SK-MEL-5 (cell line): ENCODE measurements at regions not wholly inside any gene's neighbourhood (a gene's known extent, or its start where the extent isn't known, plus 50 kb on each side); places are given as distances from the start of the nearest gene placed in this dataset.
"Not testable (repeated sequence)": the region's sequence is repeated elsewhere in the genome, so short reads cannot be mapped to it uniquely, and the experiment has no call there.

Experiments used
- DNase-seq: peaks from one replicate; pipeline ENCODE4 v3.0.0-alpha.2; 2016; ENCODE audit warnings: low read depth, low spot score
- in situ Hi-C: cut with HindIII; loops from 2 replicates; pipeline ENCODE4 v1.10.0; 2016; ENCODE audit warnings: low sequenced_read_pairs, high pct_unique_total_duplicates, low pct_unique_long_range_greater_than_20kb

DNA sequence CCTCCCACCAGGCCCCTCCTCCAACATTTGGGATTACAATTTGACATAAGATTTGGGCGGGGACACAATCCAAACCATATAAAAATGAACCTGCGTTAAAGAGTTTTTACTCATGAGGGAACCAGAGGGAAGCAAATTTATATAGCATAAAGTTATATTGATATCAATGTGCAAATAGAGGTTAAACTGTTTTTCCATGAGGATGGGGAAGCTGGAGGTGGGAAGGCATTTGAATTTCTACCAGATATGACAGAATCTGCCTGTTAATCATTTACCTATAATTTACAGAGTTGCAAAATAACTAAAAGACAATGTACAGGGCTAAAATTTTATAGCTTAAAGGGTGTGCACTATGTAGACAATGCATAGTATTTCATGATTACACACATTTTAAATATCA lies 322.0 kb upstream of the FKBP1C start:
- in situ Hi-C loops: no loop called here
- no peak for DNase-seq

DNA sequence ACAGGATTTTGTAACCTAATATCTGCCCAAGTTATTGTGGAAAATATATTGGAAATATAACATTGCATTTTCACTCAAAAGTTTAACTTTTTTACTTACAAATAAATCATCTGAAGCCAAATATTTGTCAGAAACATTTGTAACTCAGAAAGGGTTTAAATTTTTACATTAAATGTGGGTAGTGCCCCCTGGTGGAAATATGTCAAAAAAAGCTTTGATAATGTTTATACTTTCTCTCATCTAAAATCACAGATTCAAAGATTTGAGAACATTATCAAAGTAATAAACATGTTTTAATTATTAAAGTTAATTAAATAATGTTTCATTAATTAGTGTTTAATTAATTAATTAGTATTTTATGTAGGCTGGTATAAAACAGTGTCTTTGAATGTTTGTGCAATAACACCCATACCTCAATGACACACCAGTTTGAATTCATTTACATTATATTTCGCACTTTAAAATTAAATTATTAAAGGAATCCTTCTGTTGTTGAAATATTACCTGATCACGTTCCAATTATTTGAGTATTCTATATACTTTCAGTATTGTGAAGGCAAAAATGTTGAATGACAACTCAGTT lies 320.1 kb upstream of the FKBP1C start:
- peak; percentile 33 for DNase-seq
- in situ Hi-C loops: no loop called here

DNA sequence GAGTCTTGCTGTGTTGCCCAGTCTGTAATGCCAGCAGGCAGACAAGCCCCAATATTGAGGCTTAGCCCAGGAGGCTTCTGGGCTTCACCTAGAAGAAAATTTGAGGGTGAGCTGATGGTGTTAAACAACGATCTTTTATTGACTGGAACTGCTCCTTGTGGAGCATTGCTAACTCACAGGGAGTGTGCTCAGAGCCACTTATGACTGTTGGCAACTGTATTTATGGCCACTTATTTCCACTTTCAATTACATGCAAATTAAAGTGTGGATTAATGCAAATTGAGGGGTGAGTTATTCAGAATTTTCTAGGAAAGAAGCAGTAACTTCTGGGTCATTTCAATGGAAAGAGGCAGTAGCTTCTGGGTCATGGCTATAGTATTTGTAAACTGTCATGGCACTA lies 317.2 kb upstream of the FKBP1C start:
- no peak for DNase-seq
- in situ Hi-C loops: no loop called here

DNA sequence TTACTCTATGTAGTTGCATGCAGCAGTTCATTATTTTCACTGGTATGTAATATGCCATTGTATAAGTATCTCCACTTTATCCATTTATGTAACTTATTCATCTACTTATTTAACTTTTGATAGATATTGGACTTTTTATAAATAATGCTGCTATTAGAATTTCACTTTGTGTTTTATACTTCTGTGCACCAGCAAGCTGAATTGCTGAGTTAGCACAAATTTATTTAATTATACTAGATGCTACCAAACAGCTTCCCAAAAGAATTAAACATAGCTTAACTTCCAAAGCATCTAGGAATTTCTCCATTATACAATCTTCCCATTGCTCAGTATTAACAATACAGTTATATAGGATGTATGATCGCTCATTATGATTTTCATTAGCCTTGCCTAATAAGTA lies 308.0 kb upstream of the FKBP1C start:
- DNase-seq: no peak
- in situ Hi-C loops: no loop called here

DNA sequence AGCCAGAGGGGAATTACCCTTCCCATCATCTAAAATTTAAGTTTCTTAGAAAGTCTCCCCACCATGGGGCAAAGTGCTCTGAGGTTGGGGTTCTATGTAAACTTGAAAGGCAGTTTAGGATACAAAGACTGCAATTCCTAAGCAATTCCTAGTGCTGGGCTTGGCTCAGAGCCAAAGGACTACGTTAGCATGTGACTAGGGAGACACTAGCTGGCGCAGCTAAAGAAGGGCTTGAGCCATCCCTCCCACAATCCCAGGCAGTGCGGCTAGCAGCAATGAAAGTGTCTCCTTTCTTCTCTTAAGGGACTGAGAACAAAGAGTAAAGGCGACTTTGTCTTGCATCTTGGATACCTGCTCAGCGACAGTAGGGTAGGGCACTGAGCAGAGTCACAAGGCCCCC lies 306.6 kb upstream of the FKBP1C start:
- in situ Hi-C loops: no loop called here

DNA sequence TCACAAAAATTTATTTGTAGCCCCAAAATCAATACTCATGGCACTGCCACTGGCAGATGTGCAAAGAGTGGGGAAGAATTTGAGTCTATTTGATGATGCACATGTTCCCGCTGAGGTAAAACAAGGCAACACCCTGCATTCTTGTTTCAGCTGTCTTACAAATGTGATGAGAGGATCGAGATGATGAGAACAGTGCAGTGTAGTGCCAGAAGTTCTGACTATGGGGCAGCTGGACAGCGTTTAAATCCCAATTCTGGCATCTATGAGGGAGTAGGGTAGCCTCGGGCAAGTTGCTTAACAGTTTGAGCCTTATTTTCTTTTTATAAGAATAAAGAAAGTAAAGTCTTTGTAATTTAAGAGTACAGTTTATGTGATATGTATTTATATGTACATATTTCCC lies 296.7 kb upstream of the FKBP1C start:
- in situ Hi-C loops: no loop called here
- DNase-seq: no peak

More for the DNA sequence above, 306.6 kb upstream of the FKBP1C start:
- no peak for DNase-seq

DNA sequence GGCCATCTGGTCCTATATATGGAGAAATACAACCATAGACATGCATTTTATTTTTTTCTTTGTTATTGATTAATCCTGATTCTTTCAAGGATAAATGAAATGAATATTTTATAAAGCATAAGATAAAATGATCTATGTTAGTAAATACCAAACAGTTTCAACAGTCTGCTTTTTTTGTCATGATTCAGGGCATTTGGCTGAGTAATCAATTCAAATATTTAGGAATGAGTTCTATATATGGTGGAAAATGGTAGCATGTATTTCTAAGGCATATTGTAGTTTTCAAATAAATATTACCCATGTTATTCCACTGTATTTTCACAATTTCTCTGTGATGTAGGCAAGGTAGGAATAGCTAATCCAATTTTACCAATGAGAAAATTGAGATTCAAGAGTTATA lies 287.5 kb upstream of the FKBP1C start:
- no peak for DNase-seq
- in situ Hi-C loops: no loop called here

DNA sequence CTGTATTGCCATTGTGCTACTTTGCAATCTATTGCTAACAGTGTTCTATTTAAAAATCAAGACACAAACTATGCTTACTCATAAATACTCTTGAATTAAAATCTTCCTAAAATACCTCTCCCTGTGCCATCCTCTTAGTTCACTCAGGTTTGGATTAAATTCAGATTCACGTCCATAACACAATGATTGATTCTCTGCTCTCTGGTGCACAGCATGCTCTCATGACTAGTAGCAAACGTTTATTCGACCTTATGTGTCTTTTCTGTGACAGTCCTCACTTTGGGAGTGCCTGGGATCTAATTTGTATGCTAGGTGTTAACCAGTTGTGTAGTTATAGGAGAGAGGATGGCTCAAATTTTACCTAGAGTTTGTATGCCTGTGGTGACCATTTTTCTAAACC lies 270.4 kb upstream of the FKBP1C start:
- DNase-seq: no peak
- in situ Hi-C loops: no loop called here

DNA sequence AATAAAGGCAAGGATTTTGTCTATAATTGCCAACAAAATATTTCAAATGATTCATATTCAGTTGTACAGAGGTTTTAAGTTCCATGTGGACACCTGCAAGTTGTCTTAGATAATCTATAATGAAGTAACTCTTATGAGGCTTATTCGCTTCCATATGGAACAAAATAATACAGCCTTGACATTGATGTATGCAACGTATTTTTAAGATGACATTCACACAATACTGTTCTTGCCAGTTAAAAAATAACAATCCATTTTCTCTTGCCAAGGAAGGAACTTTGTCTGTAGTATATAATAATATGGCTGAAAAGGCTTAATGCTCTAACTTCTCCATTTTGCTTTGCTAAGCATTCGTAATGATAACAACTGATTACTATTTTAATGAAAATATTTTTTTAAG lies 269.3 kb upstream of the FKBP1C start:
- in situ Hi-C loops: no loop called here
- DNase-seq: no peak

DNA sequence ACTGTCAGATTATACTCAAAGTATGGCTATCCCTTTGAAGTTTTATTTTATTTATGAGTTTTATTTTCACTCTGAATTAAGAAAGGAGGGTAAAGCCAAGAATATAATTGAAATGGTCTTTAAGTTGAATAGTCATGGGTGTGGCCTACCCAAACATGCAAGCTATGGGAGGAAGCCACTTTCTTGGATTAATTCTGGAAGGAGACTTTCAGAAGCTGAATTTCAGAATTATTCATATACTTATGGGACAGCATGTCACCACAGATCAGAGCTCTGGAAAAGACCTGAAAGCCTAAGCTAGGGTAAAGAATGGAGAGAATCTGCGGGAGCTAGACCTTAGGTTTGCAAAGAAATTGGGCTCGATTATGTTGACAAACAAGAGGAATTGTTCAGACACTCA lies 242.4 kb upstream of the FKBP1C start:
- in situ Hi-C loops: no loop called here
- DNase-seq: no peak

DNA sequence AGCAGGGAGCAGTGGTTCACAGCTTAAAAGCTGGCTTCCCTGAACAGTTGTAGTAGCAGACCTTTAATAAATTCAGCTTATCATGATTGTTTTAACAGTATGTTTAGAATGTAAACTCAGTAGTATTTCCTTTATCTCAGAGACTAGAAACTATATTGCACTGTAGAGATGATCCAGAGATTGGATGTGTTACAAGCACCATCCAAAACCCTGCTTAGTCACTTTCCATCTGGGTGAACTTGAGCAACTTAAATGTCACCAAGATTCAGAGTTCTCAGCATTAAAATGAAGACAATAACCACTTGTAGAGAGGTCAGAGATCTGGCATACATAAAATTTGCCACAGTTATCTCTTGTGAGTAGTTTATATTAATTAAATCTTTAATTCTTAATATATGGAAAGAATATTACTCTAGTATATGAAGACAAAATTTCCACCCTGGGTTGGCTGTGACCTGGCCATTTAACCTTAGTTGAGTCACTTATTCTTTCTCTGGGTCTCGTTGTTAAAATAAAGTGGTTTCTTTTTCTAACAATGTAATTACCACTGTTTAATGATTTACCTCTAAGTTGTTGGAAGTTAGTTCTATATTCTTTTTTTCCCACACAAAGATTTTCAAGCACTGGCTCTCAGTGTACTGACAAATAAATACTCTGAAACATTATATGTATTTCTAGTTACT lies 239.2 kb upstream of the FKBP1C start:
- in situ Hi-C loops: no loop called here

DNA sequence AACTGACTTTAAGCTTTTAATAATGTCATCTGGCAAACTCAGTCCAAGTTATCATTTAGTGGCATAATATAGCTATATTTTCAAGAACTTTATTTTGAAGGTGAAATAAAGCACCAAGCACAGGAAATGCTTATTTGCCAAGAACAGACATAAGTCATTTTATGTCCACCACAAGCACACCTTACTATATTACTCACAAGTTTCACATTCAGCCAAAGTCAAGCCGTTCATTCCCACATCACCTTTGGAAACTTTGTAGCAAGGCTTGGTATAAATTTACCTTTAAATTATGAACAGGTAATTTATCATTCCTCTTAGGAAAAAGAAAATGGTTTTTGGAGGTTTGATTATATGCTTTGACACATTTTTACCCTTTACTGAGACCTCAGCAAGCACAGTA lies 236.8 kb upstream of the FKBP1C start:
- no peak for DNase-seq

More for the DNA sequence above, 239.2 kb upstream of the FKBP1C start:
- DNase-seq: no peak

DNA sequence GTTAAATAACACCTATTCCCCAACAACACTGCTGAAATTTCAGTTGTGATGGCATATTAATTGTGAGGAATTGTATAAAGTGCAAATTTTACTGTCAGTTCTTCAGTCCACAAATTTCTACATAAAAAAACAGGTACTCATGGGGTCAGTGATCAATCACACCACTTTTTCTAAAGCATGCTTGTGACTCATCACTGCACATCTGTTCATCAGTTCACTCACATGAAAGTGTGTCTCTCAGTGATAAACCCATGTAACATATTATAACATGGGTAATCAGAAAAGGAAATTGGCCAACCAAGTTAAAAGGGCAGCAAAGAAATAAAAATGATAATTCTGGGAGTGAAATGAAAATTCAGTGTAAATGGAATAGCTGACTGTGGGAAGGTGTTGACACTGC lies 234.7 kb upstream of the FKBP1C start:
- in situ Hi-C loops: no loop called here
- no peak for DNase-seq

More for the DNA sequence above, 236.8 kb upstream of the FKBP1C start:
- in situ Hi-C loops: no loop called here

DNA sequence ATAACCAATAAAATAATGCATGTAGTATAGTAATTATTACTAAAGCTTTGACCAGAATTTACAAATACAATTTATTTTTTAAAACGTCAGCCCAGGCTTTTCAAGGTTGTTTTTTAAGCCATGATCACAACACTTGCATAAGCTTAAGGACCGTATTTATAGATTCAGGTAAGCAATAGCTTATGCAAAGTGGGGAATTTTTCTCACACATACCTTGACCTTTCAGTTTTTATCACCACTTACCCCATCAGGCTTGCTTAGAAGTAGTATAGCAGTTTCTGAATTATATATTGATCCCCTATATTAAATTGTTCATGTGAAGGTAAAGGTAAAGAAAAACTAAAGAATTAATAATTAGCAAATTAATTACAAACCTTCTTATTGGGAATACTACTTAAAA lies 232.3 kb upstream of the FKBP1C start:
- no peak for DNase-seq
- in situ Hi-C loops: no loop called here

DNA sequence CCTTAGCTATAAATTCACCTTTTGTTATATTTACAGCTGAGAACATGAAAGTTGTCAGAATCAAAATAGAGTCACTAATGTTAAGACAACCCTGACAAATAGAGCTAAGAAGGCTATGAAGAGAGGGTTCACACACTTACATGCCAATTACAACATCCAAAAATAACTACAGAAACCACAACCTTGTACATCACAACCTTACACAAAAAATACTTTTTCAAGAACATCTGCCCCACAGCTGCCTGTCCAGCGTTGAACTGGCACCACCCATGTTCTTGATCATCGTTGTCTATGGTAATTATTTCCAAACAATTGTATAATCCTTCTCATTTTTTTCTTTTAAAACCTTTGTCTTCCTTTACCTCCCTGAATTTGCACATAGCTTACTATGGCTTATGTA lies 231.2 kb upstream of the FKBP1C start:
- DNase-seq: no peak
- in situ Hi-C loops: no loop called here

DNA sequence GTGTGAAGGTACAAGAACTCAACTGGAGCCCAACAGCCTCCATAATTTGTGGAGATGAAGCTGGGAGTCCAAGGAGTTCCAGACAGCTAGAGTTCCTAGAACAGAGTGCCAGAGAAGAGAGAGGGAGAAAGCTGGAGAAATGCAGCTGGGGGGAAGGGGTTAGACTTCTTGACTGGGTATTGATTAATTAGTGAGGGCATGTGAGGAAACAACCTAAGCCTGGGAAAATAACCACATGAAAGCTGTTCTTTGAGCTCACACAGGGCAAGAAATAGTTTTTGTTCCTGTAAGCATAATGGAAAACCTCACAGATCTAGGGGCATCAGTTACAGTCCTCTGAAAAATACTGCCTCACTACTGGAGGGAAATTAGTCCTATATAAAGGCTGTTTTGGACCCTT lies 230.5 kb upstream of the FKBP1C start:
- no peak for DNase-seq
- in situ Hi-C loops: no loop called here

DNA sequence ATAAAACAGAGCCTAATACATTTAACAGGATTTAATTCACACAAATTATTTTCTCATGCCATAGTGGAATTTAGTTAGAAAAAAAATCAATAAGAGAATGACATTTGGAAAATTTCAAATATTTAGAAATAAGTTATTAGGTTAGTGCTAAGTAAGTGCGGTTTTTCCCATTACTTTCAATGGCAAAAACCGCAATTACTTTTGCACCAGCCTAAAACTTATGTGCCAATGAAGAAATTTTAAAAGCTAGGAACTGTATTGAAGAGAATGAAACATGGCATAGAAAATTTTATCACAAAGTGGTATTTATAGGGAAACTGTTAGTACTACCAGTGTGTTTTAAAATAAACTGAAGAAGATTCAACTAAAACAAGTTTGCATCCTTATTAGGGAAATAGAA lies 228.3 kb upstream of the FKBP1C start:
- in situ Hi-C loops: no loop called here
- DNase-seq: no peak

DNA sequence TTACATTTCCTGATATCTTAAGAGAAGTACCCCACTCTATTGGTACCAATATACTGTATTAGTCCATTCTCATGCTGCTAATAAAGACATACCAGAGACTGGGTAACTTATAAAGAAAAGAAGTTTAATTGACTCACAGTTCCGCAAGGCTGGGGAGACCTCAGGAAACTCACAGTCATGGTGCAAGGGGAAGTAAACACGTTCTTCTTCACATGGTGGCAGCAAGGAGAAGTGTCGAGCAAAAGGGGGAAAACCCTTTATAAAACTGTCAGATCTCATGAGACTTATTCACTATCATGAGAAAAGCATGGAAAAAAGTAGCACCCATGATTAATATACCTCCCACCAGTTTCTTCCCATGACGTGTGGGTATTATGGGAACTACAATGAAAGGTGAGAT lies 219.6 kb upstream of the FKBP1C start:
- DNase-seq, in situ Hi-C loops: not testable (repeated sequence)

DNA sequence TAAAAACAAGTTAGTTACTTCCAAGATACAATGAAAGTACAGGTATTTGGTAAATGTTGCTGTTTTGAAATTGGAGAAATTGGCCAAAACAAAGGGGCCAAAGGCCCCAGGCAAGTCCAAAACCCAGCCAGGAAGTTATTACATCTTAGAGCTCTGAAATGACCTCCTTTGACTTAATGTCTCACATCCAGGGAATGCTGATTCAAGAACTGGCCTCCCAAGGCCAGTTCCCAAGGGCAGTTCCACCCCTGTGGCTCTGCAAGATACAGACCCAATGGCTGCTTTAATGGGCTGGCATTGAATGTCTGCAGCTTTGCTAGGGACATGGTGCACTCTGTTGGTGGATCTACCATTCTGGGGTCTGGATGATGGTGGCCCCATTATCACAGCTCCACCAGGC lies 217.3 kb upstream of the FKBP1C start:
- no peak for DNase-seq
- in situ Hi-C loops: no loop called here

DNA sequence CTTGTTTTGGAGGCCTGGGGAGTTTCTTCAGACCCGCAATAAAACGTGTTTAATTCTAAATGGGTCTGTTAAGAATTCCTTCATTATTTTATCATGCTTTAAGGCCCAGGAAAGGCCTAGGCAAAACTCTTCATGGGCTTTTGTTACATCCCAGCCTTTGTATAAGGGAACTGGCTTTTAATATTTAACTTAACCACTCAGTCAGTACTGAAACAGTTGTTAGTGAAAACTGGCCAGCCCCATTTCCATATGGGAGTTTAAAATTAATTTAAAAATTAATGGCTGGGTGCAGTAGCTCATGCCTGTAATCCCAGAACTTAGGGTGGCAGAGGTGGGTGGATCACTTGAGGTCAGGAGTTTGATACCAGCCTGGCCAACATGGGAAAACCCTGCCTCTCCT lies 213.2 kb upstream of the FKBP1C start:
- in situ Hi-C loops: no loop called here
- no peak for DNase-seq
